ENCODE measurements at regions not wholly inside any gene's neighbourhood (a gene's known extent, or its start where the extent isn't known, plus 50 kb on each side); places are given as distances from the start of the nearest gene placed in this dataset.

- TF ChIP-seq, protein P1, sequence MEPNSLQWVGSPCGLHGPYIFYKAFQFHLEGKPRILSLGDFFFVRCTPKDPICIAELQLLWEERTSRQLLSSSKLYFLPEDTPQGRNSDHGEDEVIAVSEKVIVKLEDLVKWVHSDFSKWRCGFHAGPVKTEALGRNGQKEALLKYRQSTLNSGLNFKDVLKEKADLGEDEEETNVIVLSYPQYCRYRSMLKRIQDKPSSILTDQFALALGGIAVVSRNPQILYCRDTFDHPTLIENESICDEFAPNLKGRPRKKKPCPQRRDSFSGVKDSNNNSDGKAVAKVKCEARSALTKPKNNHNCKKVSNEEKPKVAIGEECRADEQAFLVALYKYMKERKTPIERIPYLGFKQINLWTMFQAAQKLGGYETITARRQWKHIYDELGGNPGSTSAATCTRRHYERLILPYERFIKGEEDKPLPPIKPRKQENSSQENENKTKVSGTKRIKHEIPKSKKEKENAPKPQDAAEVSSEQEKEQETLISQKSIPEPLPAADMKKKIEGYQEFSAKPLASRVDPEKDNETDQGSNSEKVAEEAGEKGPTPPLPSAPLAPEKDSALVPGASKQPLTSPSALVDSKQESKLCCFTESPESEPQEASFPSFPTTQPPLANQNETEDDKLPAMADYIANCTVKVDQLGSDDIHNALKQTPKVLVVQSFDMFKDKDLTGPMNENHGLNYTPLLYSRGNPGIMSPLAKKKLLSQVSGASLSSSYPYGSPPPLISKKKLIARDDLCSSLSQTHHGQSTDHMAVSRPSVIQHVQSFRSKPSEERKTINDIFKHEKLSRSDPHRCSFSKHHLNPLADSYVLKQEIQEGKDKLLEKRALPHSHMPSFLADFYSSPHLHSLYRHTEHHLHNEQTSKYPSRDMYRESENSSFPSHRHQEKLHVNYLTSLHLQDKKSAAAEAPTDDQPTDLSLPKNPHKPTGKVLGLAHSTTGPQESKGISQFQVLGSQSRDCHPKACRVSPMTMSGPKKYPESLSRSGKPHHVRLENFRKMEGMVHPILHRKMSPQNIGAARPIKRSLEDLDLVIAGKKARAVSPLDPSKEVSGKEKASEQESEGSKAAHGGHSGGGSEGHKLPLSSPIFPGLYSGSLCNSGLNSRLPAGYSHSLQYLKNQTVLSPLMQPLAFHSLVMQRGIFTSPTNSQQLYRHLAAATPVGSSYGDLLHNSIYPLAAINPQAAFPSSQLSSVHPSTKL (CRISPR knock-in tag; IDR thresholded peaks at IDR 0.05), result no peak
- TF ChIP-seq KDM4B (CRISPR knock-in tag; IDR thresholded peaks at IDR 0.05), result no peak
- no peak for TF ChIP-seq ZNF17 (CRISPR knock-in tag; IDR thresholded peaks at IDR 0.05)
- no peak for TF ChIP-seq SP5 (CRISPR knock-in tag; IDR thresholded peaks at IDR 0.05; ENCODE audit: borderline replicate concordance, low read depth)
- TF ChIP-seq ZNF292 (CRISPR knock-in tag; IDR thresholded peaks at IDR 0.05; ENCODE audit: borderline replicate concordance, low read depth), result no peak
Observed at GRCh38 chr11:116356451-116356850, 416.3 kb downstream of the BUD13 start (continued).

- H3K9me3 ChIP-seq (ENCODE audit: low read length), result no peaks in the 10 kb centered on the region
- POLR2A ChIA-PET, result no interaction called here
- H3K27ac ChIP-seq (ENCODE audit: extremely low read length, insufficient read depth, low read length), result no peak overlapping the region
- no peak overlapping the region for H3K4me2 ChIP-seq (ENCODE audit: low read depth, low read length)
- intact Hi-C loops (cut with micrococcal nuclease; ENCODE audit: unreplicated experiment) (no loop called here), in situ Hi-C loops (cut with HindIII; ENCODE audit: extremely low pct_ligation_motif_present, low pct_unique_long_range_greater_than_20kb) (no loop called here)
- DNase-seq (ENCODE audit: low spot score) (no peak), FAIRE-seq (no peak), ATAC-seq (no peak)
- H3K4me3 ChIP-seq (replicated peaks in 1 of 3; ENCODE audit: insufficient read depth in 1 of 3, low read depth in 2 of 3, low read length in 3 of 3), result no peak overlapping the region
- TF ChIP-seq TCF7L2 (IDR thresholded peaks at IDR 0.05; ENCODE audit: low read depth, low read length), result no peak
- no peak for TF ChIP-seq ZBTB38 (CRISPR knock-in tag; IDR thresholded peaks at IDR 0.05)
- no peak for TF ChIP-seq NR2F2 (IDR thresholded peaks at IDR 0.05; ENCODE audit: borderline replicate concordance, low read depth)
- no peak for TF ChIP-seq SNAI1 (CRISPR knock-in tag; IDR thresholded peaks at IDR 0.05; ENCODE audit: borderline replicate concordance)
- TF ChIP-seq CREB1 (IDR thresholded peaks at IDR 0.05), result peak; percentile 62; the same call in 1 of the 2 replicates
- no peak for TF ChIP-seq CREB1 (CRISPR knock-in tag; IDR thresholded peaks at IDR 0.05)
- TF ChIP-seq, protein P2, sequence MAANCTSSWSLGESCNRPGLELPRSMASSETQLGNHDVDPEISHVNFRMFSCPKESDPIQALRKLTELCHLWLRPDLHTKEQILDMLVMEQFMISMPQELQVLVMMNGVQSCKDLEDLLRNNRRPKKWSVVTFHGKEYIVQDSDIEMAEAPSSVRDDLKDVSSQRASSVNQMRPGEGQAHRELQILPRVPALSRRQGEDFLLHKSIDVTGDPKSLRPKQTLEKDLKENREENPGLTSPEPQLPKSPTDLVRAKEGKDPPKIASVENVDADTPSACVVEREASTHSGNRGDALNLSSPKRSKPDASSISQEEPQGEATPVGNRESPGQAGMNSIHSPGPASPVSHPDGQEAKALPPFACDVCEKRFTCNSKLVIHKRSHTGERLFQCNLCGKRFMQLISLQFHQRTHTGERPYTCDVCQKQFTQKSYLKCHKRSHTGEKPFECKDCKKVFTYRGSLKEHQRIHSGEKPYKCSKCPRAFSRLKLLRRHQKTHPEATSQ (CRISPR knock-in tag; IDR thresholded peaks at IDR 0.05; ENCODE audit: borderline replicate concordance), result no peak
- H3K36me3 ChIP-seq (replicated peaks in 1 of 2; ENCODE audit: control insufficient read depth in 1 of 2, insufficient read depth in 2 of 2, low read length in 2 of 2), result no peaks in the 10 kb centered on the region
- no peak overlapping the region for H3K9ac ChIP-seq (ENCODE audit: insufficient read depth, low read depth, low read length)
- no TSS peak for BruUV-seq (replicated peaks)
- WGBS (ENCODE audit: low lambda C conversion rate), result 13% methylated on average over 1 of the region's 1 CpG
- H4K20me1 ChIP-seq (ENCODE audit: insufficient read depth, low read length), result no peaks in the 10 kb centered on the region
- no peaks in the 10 kb centered on the region; a peak in 1 of 5 replicates for H3K27me3 ChIP-seq (ENCODE audit: control insufficient read depth in 1 of 2, insufficient read depth in 2 of 2, low read length in 2 of 2)
- peaks cover 13% of the 10 kb centered on the region; the same call in 1 of the 2 replicates for H3K4me1 ChIP-seq (ENCODE audit: insufficient read depth, low read length)
- CTCF ChIA-PET (ENCODE audit: low intra/inter-chr PET ratio, low total read pairs), result no interaction called here
- H3K79me2 ChIP-seq (ENCODE audit: insufficient read depth, low read length), result no peaks in the 10 kb centered on the region
- H2AFZ ChIP-seq (ENCODE audit: low read length), result no peak overlapping the region
Observed at GRCh38 chr11:116355104-116355503, 417.7 kb downstream of the BUD13 start.

All from HepG2 (cell line).